ENCODE measurements at regions not wholly inside any gene's neighbourhood (a gene's known extent, or its start where the extent isn't known, plus 50 kb on each side); places are given as distances from the start of the nearest gene placed in this dataset.

DNA sequence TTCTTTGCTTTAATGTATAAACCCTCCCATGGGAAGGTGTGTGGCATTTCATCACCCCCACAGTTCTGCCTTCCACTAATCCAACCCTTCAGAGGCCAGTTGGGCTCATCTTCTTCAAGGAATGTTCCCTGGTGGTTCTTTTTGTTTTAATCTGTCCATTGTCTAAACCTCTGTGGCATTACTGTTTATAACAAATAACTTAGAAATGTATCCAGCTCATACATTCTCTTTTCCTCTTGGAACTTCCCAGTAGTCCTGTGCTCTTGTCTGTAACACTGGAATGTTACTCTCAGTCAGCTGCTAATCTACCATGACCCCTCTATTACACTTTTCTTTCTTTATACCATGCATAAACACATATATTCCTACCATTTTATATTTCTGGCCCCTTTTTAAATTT lies 213.5 kb upstream of the TARS1 start:
- TF ChIP-seq, protein P1, sequence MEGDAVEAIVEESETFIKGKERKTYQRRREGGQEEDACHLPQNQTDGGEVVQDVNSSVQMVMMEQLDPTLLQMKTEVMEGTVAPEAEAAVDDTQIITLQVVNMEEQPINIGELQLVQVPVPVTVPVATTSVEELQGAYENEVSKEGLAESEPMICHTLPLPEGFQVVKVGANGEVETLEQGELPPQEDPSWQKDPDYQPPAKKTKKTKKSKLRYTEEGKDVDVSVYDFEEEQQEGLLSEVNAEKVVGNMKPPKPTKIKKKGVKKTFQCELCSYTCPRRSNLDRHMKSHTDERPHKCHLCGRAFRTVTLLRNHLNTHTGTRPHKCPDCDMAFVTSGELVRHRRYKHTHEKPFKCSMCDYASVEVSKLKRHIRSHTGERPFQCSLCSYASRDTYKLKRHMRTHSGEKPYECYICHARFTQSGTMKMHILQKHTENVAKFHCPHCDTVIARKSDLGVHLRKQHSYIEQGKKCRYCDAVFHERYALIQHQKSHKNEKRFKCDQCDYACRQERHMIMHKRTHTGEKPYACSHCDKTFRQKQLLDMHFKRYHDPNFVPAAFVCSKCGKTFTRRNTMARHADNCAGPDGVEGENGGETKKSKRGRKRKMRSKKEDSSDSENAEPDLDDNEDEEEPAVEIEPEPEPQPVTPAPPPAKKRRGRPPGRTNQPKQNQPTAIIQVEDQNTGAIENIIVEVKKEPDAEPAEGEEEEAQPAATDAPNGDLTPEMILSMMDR (IDR thresholded peaks at IDR 0.05) = no peak
- TF ChIP-seq POLR2AphosphoS5 (IDR thresholded peaks at IDR 0.05) (no peak), POLR2A (IDR thresholded peaks at IDR 0.05) (no peak)

Data from stomach (tissue), 4 donors.